Smooth muscle cell (in vitro differentiated cells): ENCODE measurements at regions not wholly inside any gene's neighbourhood (a gene's known extent, or its start where the extent isn't known, plus 50 kb on each side); places are given as distances from the start of the nearest gene placed in this dataset.

Source experiments
- DNase-seq: peaks from one replicate; lab custom pipeline; 2025; ENCODE audit not compliant: unreplicated experiment; lab: John Stamatoyannopoulos, UW
- H2AFZ ChIP-seq: fragments of 200-600 bp; sonication (generic); 2 replicates; pipeline ENCODE4 v1.6.0; 2016; ENCODE audit warnings: antibody characterized with exemption, low read depth, mild to moderate bottlenecking
- H3F3A ChIP-seq: fragments of 200-600 bp; sonication (generic); 2 replicates; pipeline ENCODE4 v1.6.0; 2017; ENCODE audit warnings: antibody characterized with exemption, low read depth
- H3K27ac ChIP-seq: fragments of 200-600 bp; sonication (generic); 2 replicates; pipeline ENCODE4 v1.5.1; 2016; ENCODE audit warnings: low read depth, mild to moderate bottlenecking
- H3K27me3 ChIP-seq: fragments of 200-600 bp; sonication (generic); 2 replicates; pipeline ENCODE4 v1.6.1; 2016; ENCODE audit warnings: low read depth, mild to moderate bottlenecking
- H3K36me3 ChIP-seq: fragments of 200-600 bp; sonication (generic); 2 replicates; pipeline ENCODE4 v1.5.1; 2016; ENCODE audit warnings: low read depth
- H3K4me1 ChIP-seq: fragments of 200-600 bp; sonication (generic); 2 replicates; pipeline ENCODE4 v1.5.1; 2016; ENCODE audit warnings: low read depth
- H3K4me2 ChIP-seq: fragments of 200-600 bp; sonication (generic); 2 replicates; pipeline ENCODE4 v1.6.0; 2016; ENCODE audit warnings: mild to moderate bottlenecking
- H3K4me3 ChIP-seq: fragments of 200-600 bp; sonication (generic); 2 replicates; pipeline ENCODE4 v1.5.1; 2016; ENCODE audit warnings: mild to moderate bottlenecking
- H3K79me2 ChIP-seq: fragments of 200-600 bp; sonication (generic); 2 replicates; pipeline ENCODE4 v1.6.0; 2016; ENCODE audit warnings: low read depth, mild to moderate bottlenecking
- H3K9ac ChIP-seq: fragments of 200-600 bp; sonication (generic); 2 replicates; pipeline ENCODE4 v1.6.0; 2016; ENCODE audit warnings: low read depth
- H3K9me3 ChIP-seq: fragments of 200-600 bp; sonication (generic); replicated peaks from 2 replicates; pipeline ENCODE4 v1.5.1; 2016; ENCODE audit warnings: low read depth
- H4K20me1 ChIP-seq: fragments of 200-600 bp; sonication (generic); 2 replicates; pipeline ENCODE4 v1.6.0; 2016; ENCODE audit warnings: low read depth
- WGBS: methylation state at CpG from one replicate; pipeline ENCODE4 v1.1.7; 2016; ENCODE audit warnings: low lambda C conversion rate; 5-methylcytosine and 5-hydroxymethylcytosine counted together
- TF ChIP-seq, protein P1 (sequence below): fragments of 200-600 bp; sonication (generic); IDR thresholded peaks from 2 replicates; pipeline ENCODE4 v1.5.1; 2017; ENCODE audit warnings: borderline replicate concordance, mild to moderate bottlenecking, antibody characterized with exemption; ENCODE audit not compliant: insufficient read depth, poor library complexity, severe bottlenecking

DNA sequence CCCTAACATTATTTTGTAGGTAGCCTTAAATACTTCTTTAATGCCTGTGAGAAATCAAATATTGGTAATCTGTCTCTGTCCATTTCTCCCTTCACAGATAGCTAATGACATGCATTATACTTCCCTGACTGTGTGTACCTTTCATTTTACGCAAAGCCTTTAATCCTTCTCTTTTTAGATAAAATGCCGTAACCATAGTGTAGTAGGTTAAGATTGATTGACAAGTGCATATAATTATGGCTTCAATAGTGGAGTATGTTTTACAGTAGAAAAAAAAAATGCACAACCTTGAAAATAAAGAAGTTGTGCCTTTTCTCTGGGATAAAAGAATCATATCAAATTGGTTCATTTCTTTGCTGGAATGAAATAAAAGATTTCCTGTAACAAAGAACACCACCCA lies 559.6 kb upstream of the GRAMD2B start:
- Histone ChIP-seq H3K27me3 (no peaks in the 10 kb centered on the region), H3K4me2 (no peak overlapping the region), H4K20me1 (no peaks in the 10 kb centered on the region), H3K79me2 (no peaks in the 10 kb centered on the region), H3K9ac (no peak overlapping the region), H3K4me3 (no peak overlapping the region), H3K36me3 (no peaks in the 10 kb centered on the region), H3K9me3 (no peaks in the 10 kb centered on the region), H3K4me1 (no peaks in the 10 kb centered on the region), H3F3A (no peaks in the 10 kb centered on the region), H2AFZ (no peak overlapping the region), H3K27ac (no peak overlapping the region)
- WGBS = 91% methylated on average over 2 of the region's 2 CpGs
- DNase-seq = no peak
- TF ChIP-seq, protein P1, sequence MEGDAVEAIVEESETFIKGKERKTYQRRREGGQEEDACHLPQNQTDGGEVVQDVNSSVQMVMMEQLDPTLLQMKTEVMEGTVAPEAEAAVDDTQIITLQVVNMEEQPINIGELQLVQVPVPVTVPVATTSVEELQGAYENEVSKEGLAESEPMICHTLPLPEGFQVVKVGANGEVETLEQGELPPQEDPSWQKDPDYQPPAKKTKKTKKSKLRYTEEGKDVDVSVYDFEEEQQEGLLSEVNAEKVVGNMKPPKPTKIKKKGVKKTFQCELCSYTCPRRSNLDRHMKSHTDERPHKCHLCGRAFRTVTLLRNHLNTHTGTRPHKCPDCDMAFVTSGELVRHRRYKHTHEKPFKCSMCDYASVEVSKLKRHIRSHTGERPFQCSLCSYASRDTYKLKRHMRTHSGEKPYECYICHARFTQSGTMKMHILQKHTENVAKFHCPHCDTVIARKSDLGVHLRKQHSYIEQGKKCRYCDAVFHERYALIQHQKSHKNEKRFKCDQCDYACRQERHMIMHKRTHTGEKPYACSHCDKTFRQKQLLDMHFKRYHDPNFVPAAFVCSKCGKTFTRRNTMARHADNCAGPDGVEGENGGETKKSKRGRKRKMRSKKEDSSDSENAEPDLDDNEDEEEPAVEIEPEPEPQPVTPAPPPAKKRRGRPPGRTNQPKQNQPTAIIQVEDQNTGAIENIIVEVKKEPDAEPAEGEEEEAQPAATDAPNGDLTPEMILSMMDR = no peak

GRCh38 chr5:125865166-125865815 lies 557.9 kb upstream of the GRAMD2B start:
- H3K27me3 ChIP-seq = no peaks in the 10 kb centered on the region
- H2AFZ ChIP-seq = no peak overlapping the region
- 37% methylated on average over 4 of the region's 4 CpGs for WGBS
- no peak overlapping the region for H3K9ac ChIP-seq
- no peaks in the 10 kb centered on the region for H3K79me2 ChIP-seq
- no peaks in the 10 kb centered on the region for H3F3A ChIP-seq
- no peak for DNase-seq
- no peak overlapping the region for H3K27ac ChIP-seq
- no peak overlapping the region for H3K4me2 ChIP-seq
- H4K20me1 ChIP-seq = no peaks in the 10 kb centered on the region
- H3K4me1 ChIP-seq = peaks cover 9% of the 10 kb centered on the region
- no peak overlapping the region for H3K4me3 ChIP-seq
- H3K36me3 ChIP-seq = no peaks in the 10 kb centered on the region
- no peaks in the 10 kb centered on the region for H3K9me3 ChIP-seq
- TF ChIP-seq, protein P1 = no peak

GRCh38 chr5:125868036-125868435 lies 555.2 kb upstream of the GRAMD2B start:
- H3K27ac ChIP-seq = no peak overlapping the region
- H3K9ac ChIP-seq = no peak overlapping the region
- no peaks in the 10 kb centered on the region for H3K36me3 ChIP-seq
- H3F3A ChIP-seq = no peaks in the 10 kb centered on the region
- peaks cover 11% of the 10 kb centered on the region for H3K4me1 ChIP-seq
- H2AFZ ChIP-seq = no peak overlapping the region
- H4K20me1 ChIP-seq = no peaks in the 10 kb centered on the region
- H3K4me3 ChIP-seq = no peak overlapping the region
- H3K9me3 ChIP-seq = no peaks in the 10 kb centered on the region
- WGBS = 92% methylated on average over 1 of the region's 1 CpG
- H3K4me2 ChIP-seq = no peak overlapping the region
- H3K79me2 ChIP-seq = no peaks in the 10 kb centered on the region
- TF ChIP-seq, protein P1 = no peak
- no peak for DNase-seq
- H3K27me3 ChIP-seq = no peaks in the 10 kb centered on the region

DNA sequence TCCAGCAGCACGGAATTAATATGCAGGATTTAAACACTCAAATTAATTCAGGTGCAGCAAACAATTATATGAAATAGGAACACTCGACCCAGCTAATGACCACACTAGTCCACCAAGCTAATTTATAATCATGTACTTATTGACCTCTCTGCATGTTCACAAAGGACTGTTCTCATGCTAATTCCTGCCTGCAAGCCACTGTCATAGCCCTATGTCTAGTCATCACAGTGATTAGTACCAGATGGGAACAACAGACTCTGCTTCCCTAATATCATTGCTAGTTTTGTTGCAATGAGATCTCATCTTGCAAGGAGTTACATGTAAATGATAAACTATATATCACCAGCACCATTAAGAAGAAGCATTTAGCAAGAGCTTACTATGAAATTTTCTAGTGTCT lies 553.0 kb upstream of the GRAMD2B start:
- no peaks in the 10 kb centered on the region for H3K79me2 ChIP-seq
- H3F3A ChIP-seq = no peaks in the 10 kb centered on the region
- no peaks in the 10 kb centered on the region for H3K27me3 ChIP-seq
- H3K9ac ChIP-seq = no peak overlapping the region
- peaks cover 11% of the 10 kb centered on the region for H3K4me1 ChIP-seq
- no peaks in the 10 kb centered on the region for H4K20me1 ChIP-seq
- H3K9me3 ChIP-seq = no peaks in the 10 kb centered on the region
- H2AFZ ChIP-seq = no peak overlapping the region
- WGBS = 46% methylated on average over 2 of the region's 2 CpGs
- DNase-seq = no peak
- TF ChIP-seq, protein P1 = no peak
- H3K4me2 ChIP-seq = peak overlapping the region; percentile 55
- no peaks in the 10 kb centered on the region for H3K36me3 ChIP-seq
- H3K4me3 ChIP-seq = no peak overlapping the region
- H3K27ac ChIP-seq = no peak overlapping the region
